Osteoblast (primary cell): ENCODE measurements at regions not wholly inside any gene's neighbourhood (a gene's known extent, or its start where the extent isn't known, plus 50 kb on each side); places are given as distances from the start of the nearest gene placed in this dataset.

Experiments
- DNase-seq: peaks from one replicate; pipeline ENCODE4 v3.0.0; 2011; ENCODE audit warnings: low spot score, mixed read lengths; ENCODE audit not compliant: insufficient read length; ENCODE audit errors: missing footprints
- H2AFZ ChIP-seq: 2 replicates; pipeline ENCODE4 v1.6.0; 2011; ENCODE audit warnings: mild to moderate bottlenecking, low read length
- H3K27ac ChIP-seq: 2 replicates; pipeline ENCODE4 v1.5.1; 2011; ENCODE audit warnings: mild to moderate bottlenecking, low read depth, low read length, moderate library complexity
- H3K27me3 ChIP-seq: 2 replicates; pipeline ENCODE4 v1.6.0; 2012; ENCODE audit warnings: mild to moderate bottlenecking, control low read depth, inconsistent platforms, low read length, moderate library complexity; ENCODE audit not compliant: insufficient read depth
- H3K36me3 ChIP-seq: 2 replicates; pipeline ENCODE4 v1.5.1; 2011; ENCODE audit warnings: mild to moderate bottlenecking, low read length, control low read depth, moderate library complexity; ENCODE audit not compliant: insufficient read depth
- H3K4me1 ChIP-seq: 2 replicates; pipeline ENCODE4 v1.5.1; 2011; ENCODE audit warnings: mild to moderate bottlenecking, low read length, control low read depth, moderate library complexity; ENCODE audit not compliant: insufficient read depth
- H3K4me2 ChIP-seq: 2 replicates; pipeline ENCODE4 v1.6.0; 2011; ENCODE audit warnings: mild to moderate bottlenecking, low read length; ENCODE audit not compliant: insufficient read depth
- H3K4me3 ChIP-seq: fragments of 200-600 bp; sonication (generic); 3 replicates; pipeline ENCODE4 v1.5.1; 2012; ENCODE audit warnings: mild to moderate bottlenecking, low read length, inconsistent platforms; ENCODE audit not compliant: insufficient read depth
- H3K79me2 ChIP-seq: 2 replicates; pipeline ENCODE4 v1.6.0; 2012; ENCODE audit warnings: mild to moderate bottlenecking, low read length, control low read depth, inconsistent platforms; ENCODE audit not compliant: insufficient read depth
- H3K9me3 ChIP-seq: 2 replicates; pipeline ENCODE4 v1.5.1; 2011; ENCODE audit warnings: low read depth, low read length, control low read depth
- H4K20me1 ChIP-seq: 2 replicates; pipeline ENCODE4 v1.6.0; 2012; ENCODE audit warnings: mild to moderate bottlenecking, low read length, control low read depth; ENCODE audit not compliant: insufficient read depth
- TF ChIP-seq, protein P1 (sequence below): IDR thresholded peaks from 2 replicates; pipeline ENCODE4 v1.5.1; 2011; ENCODE audit warnings: mild to moderate bottlenecking, low read depth, low read length, moderate library complexity; ENCODE audit errors: extremely low read depth

DNA sequence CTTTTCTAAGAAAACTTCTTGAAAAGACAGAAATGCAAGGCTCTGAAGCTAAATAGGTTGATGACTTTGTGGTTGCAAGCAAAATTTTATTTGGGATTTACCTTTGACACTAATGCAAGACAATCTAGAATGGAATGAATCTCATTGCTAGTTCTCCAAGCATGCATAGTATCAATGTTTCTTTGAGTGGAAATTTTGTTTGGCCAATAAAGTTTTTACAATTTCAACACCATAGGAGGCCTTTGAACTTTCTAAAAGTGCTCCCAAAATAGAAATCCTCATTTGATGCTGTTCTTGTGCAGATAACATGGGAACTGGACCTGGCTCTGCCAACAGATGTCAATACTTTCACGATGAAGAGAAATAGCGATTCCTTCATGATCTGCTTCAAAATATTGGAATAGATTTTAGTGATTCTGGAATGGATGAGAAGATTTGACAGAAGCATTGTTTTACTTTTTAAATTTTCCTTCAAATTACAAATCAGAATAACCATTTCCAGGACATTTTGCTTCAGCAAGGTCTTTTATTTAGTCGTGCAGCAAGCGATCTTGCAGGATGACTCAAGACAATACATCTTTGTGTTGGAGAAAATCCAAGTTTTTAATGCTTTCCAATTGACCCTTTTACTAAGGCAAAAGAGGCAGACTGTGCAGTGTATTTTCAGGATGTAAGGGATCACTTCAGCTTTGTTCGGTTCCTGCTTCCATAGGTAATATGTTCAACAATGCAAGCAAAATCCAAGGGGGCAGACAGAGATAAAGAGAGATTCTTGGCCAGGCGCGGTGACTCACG is 51.7 kb upstream of the OTUD4 start:
- Histone ChIP-seq H3K27me3 (no peaks in the 10 kb centered on the region), H2AFZ (no peak overlapping the region), H4K20me1 (no peaks in the 10 kb centered on the region), H3K9me3 (no peaks in the 10 kb centered on the region), H3K27ac (no peak overlapping the region), H3K79me2 (no peaks in the 10 kb centered on the region), H3K4me2 (peak overlapping the region; percentile 57), H3K36me3 (no peaks in the 10 kb centered on the region), H3K4me1 (peaks cover 25% of the 10 kb centered on the region), H3K4me3 (no peak overlapping the region)
- TF ChIP-seq, protein P1, sequence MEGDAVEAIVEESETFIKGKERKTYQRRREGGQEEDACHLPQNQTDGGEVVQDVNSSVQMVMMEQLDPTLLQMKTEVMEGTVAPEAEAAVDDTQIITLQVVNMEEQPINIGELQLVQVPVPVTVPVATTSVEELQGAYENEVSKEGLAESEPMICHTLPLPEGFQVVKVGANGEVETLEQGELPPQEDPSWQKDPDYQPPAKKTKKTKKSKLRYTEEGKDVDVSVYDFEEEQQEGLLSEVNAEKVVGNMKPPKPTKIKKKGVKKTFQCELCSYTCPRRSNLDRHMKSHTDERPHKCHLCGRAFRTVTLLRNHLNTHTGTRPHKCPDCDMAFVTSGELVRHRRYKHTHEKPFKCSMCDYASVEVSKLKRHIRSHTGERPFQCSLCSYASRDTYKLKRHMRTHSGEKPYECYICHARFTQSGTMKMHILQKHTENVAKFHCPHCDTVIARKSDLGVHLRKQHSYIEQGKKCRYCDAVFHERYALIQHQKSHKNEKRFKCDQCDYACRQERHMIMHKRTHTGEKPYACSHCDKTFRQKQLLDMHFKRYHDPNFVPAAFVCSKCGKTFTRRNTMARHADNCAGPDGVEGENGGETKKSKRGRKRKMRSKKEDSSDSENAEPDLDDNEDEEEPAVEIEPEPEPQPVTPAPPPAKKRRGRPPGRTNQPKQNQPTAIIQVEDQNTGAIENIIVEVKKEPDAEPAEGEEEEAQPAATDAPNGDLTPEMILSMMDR: no peak
- peak; percentile 88 for DNase-seq

DNA sequence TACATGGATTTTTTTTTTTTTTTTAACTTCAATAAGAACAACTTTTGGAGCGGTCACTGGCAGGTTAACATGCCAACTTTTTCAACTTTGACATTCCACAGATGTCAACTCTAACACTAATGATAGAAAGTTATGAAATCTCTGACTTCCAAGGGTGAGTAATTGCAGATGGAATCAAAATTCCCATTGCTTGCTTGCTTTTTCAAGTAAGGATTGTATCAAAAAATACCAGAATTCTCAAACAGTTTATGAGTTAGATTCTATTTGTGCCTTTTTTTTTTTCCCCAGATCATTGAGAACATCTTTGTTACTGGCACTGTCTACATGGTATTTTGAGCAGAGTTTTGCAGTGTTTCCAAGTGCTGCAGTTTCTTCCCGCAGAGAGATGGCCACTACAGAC is 50.3 kb upstream of the OTUD4 start:
- Histone ChIP-seq H3K9me3 (no peaks in the 10 kb centered on the region), H3K27ac (peak overlapping the region; percentile 23), H2AFZ (no peak overlapping the region), H3K4me1 (peaks cover 25% of the 10 kb centered on the region), H3K4me2 (peak overlapping the region; percentile 60), H4K20me1 (no peaks in the 10 kb centered on the region), H3K4me3 (peak overlapping the region; percentile 25), H3K36me3 (no peaks in the 10 kb centered on the region), H3K27me3 (no peaks in the 10 kb centered on the region), H3K79me2 (no peaks in the 10 kb centered on the region)
- TF ChIP-seq, protein P1: no peak
- DNase-seq: peak; percentile 75
